Thoracic aorta (tissue), 2 donors: ENCODE measurements at regions not wholly inside any gene's neighbourhood (a gene's known extent, or its start where the extent isn't known, plus 50 kb on each side); places are given as distances from the start of the nearest gene placed in this dataset.

Source experiments
- ATAC-seq: fragments of 150-250 bp; one replicate; pipeline ENCODE4 v1.8.0; 2017; ENCODE audit warnings: low read depth; ENCODE audit not compliant: insufficient number of reproducible peaks, low FRiP score
- DNase-seq: peaks from one replicate; pipeline ENCODE4 v3.0.0-alpha.2; 2020; ENCODE audit warnings: low spot score
- H3K27ac ChIP-seq, 2 donors: fragments of 200-600 bp; sonication (generic); 1 replicate in 1 of 2; 2 replicates in 1 of 2; pipeline ENCODE4 v1.5.1; 2016; ENCODE audit warnings: mild to moderate bottlenecking in 2 of 2, moderate library complexity in 2 of 2
- H3K27me3 ChIP-seq: fragments of 200-600 bp; sonication (generic); replicated peaks from 2 replicates; pipeline ENCODE4 v1.6.0; 2016; ENCODE audit warnings: mild to moderate bottlenecking; ENCODE audit not compliant: insufficient read depth
- H3K36me3 ChIP-seq: fragments of 200-600 bp; sonication (generic); one replicate; pipeline ENCODE4 v1.5.1; 2016
- H3K4me1 ChIP-seq, 2 donors: fragments of 200-600 bp; sonication (generic); 1 replicate in 1 of 2; 2 replicates in 1 of 2; pipeline versions ENCODE4 v1.5.1 to v1.6.0; 2016; ENCODE audit warnings: low read depth in 2 of 2, mild to moderate bottlenecking in 1 of 2; ENCODE audit not compliant: control insufficient read depth in 1 of 2
- H3K4me3 ChIP-seq: fragments of 200-600 bp; sonication (generic); 2 replicates; pipeline ENCODE4 v1.5.1; 2016; ENCODE audit warnings: mild to moderate bottlenecking
- H3K9me3 ChIP-seq: fragments of 200-600 bp; sonication (generic); 2 replicates; pipeline ENCODE4 v1.5.1; 2016
- CTCF ChIP-seq: fragments of 200-600 bp; sonication (generic); IDR thresholded peaks from one replicate; pipeline ENCODE4 v1.5.1; 2019; ENCODE audit warnings: antibody characterized with exemption

GRCh38 chr11:116175707-116176106 is 597.1 kb downstream of the BUD13 start:
- Histone ChIP-seq H3K27ac (no peak overlapping the region), H3K4me3 (no peak overlapping the region), H3K27me3 (no peaks in the 10 kb centered on the region), H3K9me3 (no peaks in the 10 kb centered on the region), H3K36me3 (no peaks in the 10 kb centered on the region), H3K4me1 (no peaks in the 10 kb centered on the region)
- TF ChIP-seq CTCF = no peak
- DNase-seq (no peak), ATAC-seq (no peak)

GRCh38 chr11:116173941-116174911 is 598.6 kb downstream of the BUD13 start:
- ATAC-seq (no peak), DNase-seq (no peak)
- Histone ChIP-seq H3K9me3 (no peaks in the 10 kb centered on the region), H3K36me3 (no peaks in the 10 kb centered on the region), H3K27me3 (no peaks in the 10 kb centered on the region), H3K27ac (no peak overlapping the region), H3K4me3 (no peak overlapping the region), H3K4me1 (no peaks in the 10 kb centered on the region)
- TF ChIP-seq CTCF = no peak

- no peak overlapping the region for H3K27ac ChIP-seq
- no peaks in the 10 kb centered on the region for H3K36me3 ChIP-seq
- no peak for ATAC-seq
- no peaks in the 10 kb centered on the region for H3K4me1 ChIP-seq
- H3K4me3 ChIP-seq = no peak overlapping the region
- H3K27me3 ChIP-seq = no peaks in the 10 kb centered on the region
- H3K9me3 ChIP-seq = no peaks in the 10 kb centered on the region
- no peak for DNase-seq
- TF ChIP-seq CTCF = no peak
Measured at GRCh38 chr11:116173506-116173905, 599.3 kb downstream of the BUD13 start.

GRCh38 chr11:116172851-116173250 is 599.9 kb downstream of the BUD13 start:
- H3K27me3 ChIP-seq = no peaks in the 10 kb centered on the region
- no peak for TF ChIP-seq CTCF
- no peak for DNase-seq
- H3K4me3 ChIP-seq = no peak overlapping the region
- no peak for ATAC-seq
- H3K4me1 ChIP-seq = no peaks in the 10 kb centered on the region
- no peaks in the 10 kb centered on the region for H3K9me3 ChIP-seq
- no peak overlapping the region for H3K27ac ChIP-seq
- no peaks in the 10 kb centered on the region for H3K36me3 ChIP-seq

GRCh38 chr11:116172156-116172555 is 600.6 kb downstream of the BUD13 start:
- Histone ChIP-seq H3K27ac (no peak overlapping the region), H3K4me3 (no peak overlapping the region), H3K36me3 (no peaks in the 10 kb centered on the region), H3K4me1 (no peaks in the 10 kb centered on the region), H3K27me3 (no peaks in the 10 kb centered on the region), H3K9me3 (no peaks in the 10 kb centered on the region)
- ATAC-seq (no peak), DNase-seq (no peak)
- no peak for TF ChIP-seq CTCF
